ENCODE measurements at regions not wholly inside any gene's neighbourhood (a gene's known extent, or its start where the extent isn't known, plus 50 kb on each side); places are given as distances from the start of the nearest gene placed in this dataset.

- DNase-seq (ENCODE audit: low read depth in 2 of 2): peak; percentile 13 to 14
- Histone ChIP-seq H3K4me2 (ENCODE audit: extremely low read depth, insufficient read depth, low read length) (no peak overlapping the region), H3K27me3 (ENCODE audit: control insufficient read depth, insufficient read depth, low read length) (no peaks in the 10 kb centered on the region), H3K4me3 (replicated peaks in 1 of 4; ENCODE audit: control extremely low read depth in 1 of 4, insufficient read depth in 1 of 4, low read depth in 3 of 4, low read length in 4 of 4) (no peak overlapping the region), H4K20me1 (ENCODE audit: control insufficient read depth, extremely low read depth, insufficient read depth, low read length) (no peaks in the 10 kb centered on the region), H3K36me3 (ENCODE audit: control insufficient read depth, insufficient read depth, low read length) (no peaks in the 10 kb centered on the region), H3K9me3 (ENCODE audit: control insufficient read depth, insufficient read depth, low read depth, low read length) (no peaks in the 10 kb centered on the region), H3K79me2 (ENCODE audit: control insufficient read depth, insufficient read depth, low read length) (no peaks in the 10 kb centered on the region), H3K4me1 (ENCODE audit: control insufficient read depth, extremely low read depth, insufficient read depth, low read length) (no peaks in the 10 kb centered on the region), H3K9ac (ENCODE audit: insufficient read depth, low read length) (no peak overlapping the region), H3K27ac (ENCODE audit: insufficient read depth, low read length) (no peak overlapping the region), H2AFZ (ENCODE audit: low read length) (no peak overlapping the region)
- TF ChIP-seq CTCF (conservative IDR thresholded peaks at IDR 0.05 in 1 of 2, IDR thresholded peaks at IDR 0.05 in 1 of 2; ENCODE audit: low read depth in 1 of 2, low read length in 2 of 2) (no peak), EZH2 (IDR thresholded peaks at IDR 0.05; ENCODE audit: low read length, missing control alignments) (no peak)
Measured at GRCh38 chr13:85216576-85216975, 582.6 kb downstream of the SLITRK6 start.

DNA sequence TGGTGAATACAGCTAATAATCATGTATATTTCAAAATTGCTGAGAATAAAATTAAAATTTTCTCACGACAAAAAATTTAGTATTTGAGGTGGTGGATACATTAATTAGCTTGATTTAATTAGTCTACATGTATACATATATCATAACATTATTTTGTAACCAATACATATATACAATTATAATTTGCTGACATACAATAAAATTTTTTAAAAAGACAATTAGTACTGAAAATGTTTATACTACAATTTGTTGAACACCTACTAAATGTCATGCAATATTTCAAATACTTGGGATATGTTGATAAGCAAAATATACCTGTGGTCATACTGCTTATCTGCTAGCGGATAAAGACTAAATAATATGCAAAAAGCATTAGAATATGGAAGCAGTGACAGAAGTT, 586.5 kb downstream of the SLITRK6 start:
- TF ChIP-seq EZH2 (IDR thresholded peaks at IDR 0.05; ENCODE audit: low read length, missing control alignments): no peak
- no peak for TF ChIP-seq CTCF (conservative IDR thresholded peaks at IDR 0.05 in 1 of 2, IDR thresholded peaks at IDR 0.05 in 1 of 2; ENCODE audit: low read depth in 1 of 2, low read length in 2 of 2)
- Histone ChIP-seq H3K9me3 (ENCODE audit: control insufficient read depth, insufficient read depth, low read depth, low read length) (no peaks in the 10 kb centered on the region), H3K4me2 (ENCODE audit: extremely low read depth, insufficient read depth, low read length) (no peak overlapping the region), H3K4me3 (replicated peaks in 1 of 4; ENCODE audit: control extremely low read depth in 1 of 4, insufficient read depth in 1 of 4, low read depth in 3 of 4, low read length in 4 of 4) (no peak overlapping the region), H3K36me3 (ENCODE audit: control insufficient read depth, insufficient read depth, low read length) (no peaks in the 10 kb centered on the region), H3K79me2 (ENCODE audit: control insufficient read depth, insufficient read depth, low read length) (no peaks in the 10 kb centered on the region), H4K20me1 (ENCODE audit: control insufficient read depth, extremely low read depth, insufficient read depth, low read length) (no peaks in the 10 kb centered on the region), H3K27me3 (ENCODE audit: control insufficient read depth, insufficient read depth, low read length) (no peaks in the 10 kb centered on the region), H3K27ac (ENCODE audit: insufficient read depth, low read length) (no peak overlapping the region), H3K9ac (ENCODE audit: insufficient read depth, low read length) (no peak overlapping the region), H2AFZ (ENCODE audit: low read length) (no peak overlapping the region), H3K4me1 (ENCODE audit: control insufficient read depth, extremely low read depth, insufficient read depth, low read length) (no peaks in the 10 kb centered on the region)
- no peak for DNase-seq (ENCODE audit: low read depth in 2 of 2)

DNA sequence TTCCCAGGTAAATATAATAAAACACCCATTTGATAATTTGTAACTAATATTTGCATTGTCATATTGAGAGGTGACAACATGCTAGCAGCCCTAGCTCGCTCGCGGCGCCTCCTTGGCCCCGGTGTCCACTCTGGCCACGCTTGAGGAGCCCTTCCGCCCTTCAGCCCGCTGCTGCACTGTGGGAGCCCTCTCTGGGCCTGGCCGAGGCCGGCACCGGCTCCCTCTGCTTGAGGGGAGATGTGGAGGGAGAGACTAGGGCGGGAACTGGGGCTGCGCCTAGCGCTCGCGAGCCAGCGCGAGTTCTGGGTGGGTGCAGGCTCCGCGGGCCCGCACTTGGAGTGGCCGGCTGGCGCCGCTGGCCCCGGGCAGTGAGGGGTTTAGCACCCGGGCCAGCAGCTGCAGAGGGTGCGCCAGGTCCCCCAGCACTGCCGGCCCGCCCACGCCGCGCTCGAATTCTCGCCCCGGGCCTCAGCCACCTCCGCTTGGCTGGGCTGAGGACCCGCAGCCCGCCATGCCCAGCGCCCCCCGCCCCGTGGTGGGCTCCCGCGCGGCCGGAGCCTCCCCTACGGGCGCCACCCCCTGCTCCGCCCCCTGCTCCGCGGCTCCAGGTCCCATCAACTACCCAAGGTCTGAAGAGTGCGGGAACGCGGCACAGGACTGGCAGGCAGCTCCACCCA, 594.4 kb downstream of the SLITRK6 start:
- Histone ChIP-seq H3K9ac (ENCODE audit: insufficient read depth, low read length) (no peak overlapping the region), H3K9me3 (ENCODE audit: control insufficient read depth, insufficient read depth, low read depth, low read length) (no peaks in the 10 kb centered on the region), H3K79me2 (ENCODE audit: control insufficient read depth, insufficient read depth, low read length) (no peaks in the 10 kb centered on the region), H3K4me3 (replicated peaks in 1 of 4; ENCODE audit: control extremely low read depth in 1 of 4, insufficient read depth in 1 of 4, low read depth in 3 of 4, low read length in 4 of 4) (peak overlapping the region in 1 of 4 experiments; percentile 12), H4K20me1 (ENCODE audit: control insufficient read depth, extremely low read depth, insufficient read depth, low read length) (no peaks in the 10 kb centered on the region), H3K4me2 (ENCODE audit: extremely low read depth, insufficient read depth, low read length) (no peak overlapping the region), H3K27ac (ENCODE audit: insufficient read depth, low read length) (no peak overlapping the region), H3K4me1 (ENCODE audit: control insufficient read depth, extremely low read depth, insufficient read depth, low read length) (no peaks in the 10 kb centered on the region), H3K27me3 (ENCODE audit: control insufficient read depth, insufficient read depth, low read length) (no peaks in the 10 kb centered on the region), H3K36me3 (ENCODE audit: control insufficient read depth, insufficient read depth, low read length) (no peaks in the 10 kb centered on the region), H2AFZ (ENCODE audit: low read length) (no peak overlapping the region)
- DNase-seq (ENCODE audit: low read depth in 2 of 2): no peak
- TF ChIP-seq CTCF (conservative IDR thresholded peaks at IDR 0.05 in 1 of 2, IDR thresholded peaks at IDR 0.05 in 1 of 2; ENCODE audit: low read depth in 1 of 2, low read length in 2 of 2) (no peak), EZH2 (IDR thresholded peaks at IDR 0.05; ENCODE audit: low read length, missing control alignments) (no peak)
